Activated CD8-positive, alpha-beta memory T cell treated with anti-CD3 and anti-CD28 coated beads for 24 hours (primary cell): ENCODE measurements at regions not wholly inside any gene's neighbourhood (a gene's known extent, or its start where the extent isn't known, plus 50 kb on each side); places are given as distances from the start of the nearest gene placed in this dataset.
"Not testable (repeated sequence)": the region's sequence is repeated elsewhere in the genome, so short reads cannot be mapped to it uniquely, and the experiment has no call there.

Experiments
- DNase-seq: peaks from one replicate; pipeline ENCODE4 v3.0.0-alpha.2; 2020

DNA sequence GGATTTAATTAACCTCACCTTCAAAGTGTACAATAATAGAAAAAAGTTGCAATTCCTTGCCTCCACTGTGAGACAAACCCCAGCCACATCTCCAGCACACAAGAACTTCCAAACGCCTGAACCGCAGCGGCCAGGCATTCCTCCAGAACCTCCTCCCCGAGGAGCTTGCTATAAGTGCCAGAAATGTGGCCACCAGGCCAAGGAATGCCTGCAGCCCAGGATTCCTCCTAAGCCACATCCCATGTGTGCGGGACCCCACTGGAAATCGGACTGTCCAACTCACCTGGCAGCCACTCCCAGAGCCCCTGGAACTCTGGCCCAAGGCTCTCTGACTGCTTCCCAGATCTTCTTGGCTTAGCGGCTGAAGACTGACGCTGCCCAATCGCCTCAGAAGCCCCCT lies 959.9 kb upstream of the GRIA3 start:
- not testable (repeated sequence) for DNase-seq

DNA sequence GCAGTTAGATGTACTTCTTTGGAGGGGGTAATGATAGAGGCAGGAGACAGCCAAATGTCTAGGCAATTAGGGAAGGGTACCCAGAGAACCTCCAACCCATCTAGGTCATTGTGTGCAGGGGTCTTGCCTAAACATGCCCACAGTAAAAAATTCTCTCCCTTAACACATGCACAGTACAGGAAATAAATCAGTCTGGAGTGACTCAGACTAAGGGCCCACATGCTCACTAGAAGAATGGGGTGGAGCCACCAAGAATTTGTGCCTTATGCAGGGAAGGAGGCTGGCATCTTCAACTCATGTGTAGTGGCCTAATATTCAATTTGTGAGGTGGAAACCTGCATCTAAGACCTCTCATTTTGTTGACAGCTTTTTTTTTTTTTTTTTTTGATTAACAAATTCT lies 945.3 kb upstream of the GRIA3 start:
- DNase-seq, result no peak

DNA sequence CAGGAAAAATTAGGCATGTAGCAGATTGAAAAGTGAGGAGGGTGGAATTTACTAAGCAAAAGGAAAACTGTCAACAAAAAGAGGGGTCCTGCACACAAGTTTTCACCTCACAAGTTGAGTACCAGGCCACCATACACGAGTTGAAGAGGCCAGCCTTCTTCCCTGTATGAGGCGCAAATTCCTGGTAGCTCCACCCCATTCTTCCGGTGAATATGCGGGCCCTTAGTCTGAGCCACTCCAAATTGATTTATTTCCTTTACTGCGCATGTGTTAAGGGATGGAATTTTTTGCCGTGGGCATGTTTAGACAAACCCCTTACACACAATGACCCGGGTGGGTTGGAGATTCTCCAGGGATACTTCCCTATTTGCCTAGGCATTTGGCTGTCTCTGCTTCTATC lies 942.1 kb upstream of the GRIA3 start:
- DNase-seq, result no peak

DNA sequence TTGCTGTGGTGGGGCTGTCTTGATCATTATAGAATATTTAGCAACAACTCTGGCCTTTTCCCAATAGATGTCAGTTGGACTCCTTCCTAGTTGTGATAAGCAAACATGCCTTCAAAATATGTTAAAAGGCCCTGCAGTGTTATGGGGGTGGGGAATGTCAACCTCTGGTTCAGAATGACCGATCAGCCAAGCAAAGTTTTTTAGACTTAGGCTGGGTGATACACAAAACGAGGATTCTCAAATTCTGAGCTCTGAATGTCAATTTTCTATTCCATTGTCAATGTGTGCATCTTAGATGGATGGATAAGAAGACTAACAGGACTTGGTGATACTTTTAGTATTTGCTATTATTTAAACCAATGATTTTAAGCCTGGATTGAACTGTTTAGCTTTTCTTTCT lies 940.0 kb upstream of the GRIA3 start:
- DNase-seq, result no peak

DNA sequence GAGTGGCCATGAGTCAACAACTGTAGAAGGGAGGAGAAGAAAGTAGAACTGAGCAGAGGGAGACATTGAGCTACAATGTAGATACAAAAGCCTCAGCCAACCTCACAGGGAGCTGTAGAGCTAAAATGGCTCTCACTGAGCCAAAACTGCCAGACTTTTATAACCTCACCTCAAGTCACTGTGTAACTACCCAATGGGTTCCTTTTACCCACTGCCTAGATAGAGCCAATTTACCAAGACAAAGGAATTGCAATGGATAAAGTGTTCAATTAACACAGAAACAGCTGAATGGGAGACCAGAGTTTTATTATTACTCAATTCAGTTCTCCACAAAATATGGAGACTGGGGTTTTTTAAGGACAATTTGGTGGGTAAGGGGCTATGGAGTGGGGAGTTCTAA lies 938.9 kb upstream of the GRIA3 start:
- DNase-seq, result no peak

DNA sequence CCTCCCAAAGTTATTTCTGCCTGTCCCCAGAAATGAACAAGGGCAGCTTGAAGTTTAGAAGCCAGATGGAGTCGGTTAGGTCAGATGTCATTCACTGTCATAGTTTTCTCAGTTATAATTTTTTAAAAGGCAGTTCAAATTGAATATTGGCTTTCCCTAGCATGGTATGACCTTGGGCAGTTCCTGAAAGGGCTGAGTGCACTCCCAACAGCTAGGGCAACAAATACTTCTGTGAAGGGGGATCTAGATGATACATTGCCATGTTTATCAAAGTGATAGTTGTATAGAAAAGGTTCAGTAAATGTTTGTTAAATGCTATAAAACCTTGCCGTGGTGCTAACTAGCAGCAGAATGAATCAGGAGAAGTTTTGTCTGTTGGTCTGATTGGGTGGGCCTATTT lies 938.1 kb upstream of the GRIA3 start:
- DNase-seq, result no peak

DNA sequence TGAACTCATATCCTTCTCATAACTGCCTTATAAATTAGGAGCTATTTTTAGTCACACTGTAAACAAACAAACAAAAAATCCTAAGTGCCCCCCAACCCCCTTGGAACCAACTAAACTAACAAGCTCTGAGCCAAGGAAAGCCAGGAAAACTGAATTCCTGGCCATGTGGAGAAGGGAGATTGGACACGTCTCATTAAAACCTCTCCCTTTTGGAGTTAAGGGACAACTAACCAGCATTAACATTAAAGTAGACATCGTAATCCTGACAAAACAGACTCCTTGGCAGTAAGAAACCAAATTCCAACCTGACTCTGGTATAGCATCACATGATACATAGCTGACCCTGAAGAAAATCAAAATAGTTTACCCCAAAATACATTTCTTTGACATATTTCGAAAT lies 937.1 kb upstream of the GRIA3 start:
- no peak for DNase-seq

DNA sequence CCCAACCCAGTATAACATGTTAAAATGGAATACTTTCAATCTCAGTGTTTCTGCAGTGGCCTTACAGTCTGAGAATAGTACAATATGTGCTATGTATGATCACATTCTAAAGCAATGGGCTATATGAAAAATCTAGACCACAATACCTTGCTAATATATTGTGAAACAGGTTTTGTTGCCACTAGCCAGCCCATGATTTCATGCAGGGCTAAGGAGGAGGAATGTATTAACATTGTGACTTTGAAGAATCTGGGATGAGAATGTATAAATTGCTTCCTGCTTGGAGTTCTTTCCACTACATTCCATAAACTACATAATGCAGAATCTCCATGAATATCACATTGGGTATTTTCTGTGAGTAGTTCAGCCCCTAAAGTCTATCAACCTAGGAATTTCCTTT lies 935.4 kb upstream of the GRIA3 start:
- DNase-seq, result no peak

DNA sequence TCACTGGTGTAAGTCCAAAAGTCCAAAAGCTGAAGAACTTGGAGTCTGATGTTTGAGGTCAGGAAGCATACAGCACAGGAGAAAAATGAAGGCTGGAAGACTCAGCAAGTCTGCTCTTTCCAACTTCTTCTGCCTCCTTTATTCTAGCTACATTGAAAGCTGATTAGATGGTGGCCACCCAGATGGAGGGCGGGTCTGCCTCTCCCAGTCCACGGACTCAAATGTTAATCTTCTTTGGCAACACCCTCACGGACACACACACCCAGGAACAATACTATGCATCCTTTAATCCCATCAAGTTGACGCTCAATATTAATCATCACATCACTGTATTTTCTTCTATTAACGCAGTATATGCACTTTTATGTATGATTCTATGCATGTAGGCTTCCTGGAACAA lies 931.6 kb upstream of the GRIA3 start:
- DNase-seq, result no peak

DNA sequence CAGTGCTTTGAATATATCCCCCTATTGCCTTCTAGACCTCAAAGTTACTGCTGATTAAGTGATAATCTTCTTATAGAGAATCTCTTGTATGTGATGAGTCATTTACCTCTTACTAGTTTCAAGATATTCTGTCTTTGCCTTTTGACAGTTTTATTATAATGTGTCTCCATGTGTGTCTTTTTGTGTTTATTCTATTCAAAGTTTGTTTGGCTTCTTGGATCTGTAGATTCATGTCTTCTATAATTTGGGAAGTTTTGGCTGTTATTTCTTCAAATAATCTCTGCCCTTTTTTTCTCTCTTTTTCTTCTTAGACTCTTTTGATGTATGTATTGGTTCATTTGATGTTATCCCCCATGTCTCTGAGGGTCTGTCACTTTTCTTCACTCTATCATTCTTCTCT lies 915.7 kb upstream of the GRIA3 start:
- DNase-seq, result no peak

DNA sequence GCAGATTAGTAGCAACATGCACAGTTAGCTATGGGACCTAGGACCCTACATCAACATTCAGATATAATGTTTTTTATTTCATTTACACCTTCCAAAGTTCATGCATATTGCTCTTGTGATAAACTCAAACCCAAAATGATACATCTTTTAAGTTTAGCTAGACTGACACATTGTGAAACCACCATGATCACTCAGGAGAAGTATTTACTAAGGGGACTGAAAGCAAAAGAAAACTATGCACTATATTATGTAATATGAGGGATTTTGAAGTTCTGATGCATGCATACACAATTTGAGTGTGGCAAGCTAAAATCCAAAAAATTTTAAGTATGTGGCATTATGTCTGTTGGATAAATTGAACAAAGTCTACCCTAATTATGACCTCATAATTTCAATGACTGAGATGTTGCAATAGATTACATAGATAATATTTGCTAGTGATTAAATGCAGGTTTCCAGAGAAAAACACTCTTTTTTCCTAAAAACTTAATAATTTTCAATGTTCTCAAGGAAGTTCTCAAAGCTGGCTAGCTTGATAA lies 914.8 kb upstream of the GRIA3 start:
- no peak for DNase-seq

DNA sequence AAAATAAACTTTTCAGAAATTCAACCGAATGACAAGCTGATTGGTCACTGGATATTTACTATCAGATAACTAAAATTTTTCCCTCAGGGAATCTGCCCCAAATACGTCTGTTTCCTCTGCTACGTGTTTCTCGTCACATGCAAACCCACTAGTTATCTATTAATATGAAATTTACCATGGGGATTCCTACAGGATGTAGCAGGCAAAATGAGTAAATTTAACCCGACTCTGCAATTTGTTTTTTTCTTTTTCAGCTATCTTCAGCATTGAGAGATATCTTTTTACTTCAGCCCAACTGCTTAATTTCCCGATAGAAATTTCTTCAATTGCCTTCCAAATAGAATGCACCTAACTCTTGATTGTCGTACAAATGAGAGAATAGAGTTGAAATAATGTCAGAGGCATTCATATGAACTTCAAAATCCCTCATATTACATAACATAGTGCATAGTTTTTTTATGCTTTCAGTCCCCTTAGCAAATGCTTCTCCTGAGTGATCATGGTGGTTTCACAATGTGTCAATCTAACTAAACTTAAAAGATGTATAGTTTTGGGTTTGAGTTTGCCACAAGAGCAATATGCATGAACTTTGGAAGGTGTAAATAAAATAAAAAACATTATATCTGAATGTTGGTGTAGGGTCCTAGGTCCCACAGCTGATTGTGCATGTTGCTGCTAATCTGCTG lies 913.1 kb upstream of the GRIA3 start:
- no peak for DNase-seq

DNA sequence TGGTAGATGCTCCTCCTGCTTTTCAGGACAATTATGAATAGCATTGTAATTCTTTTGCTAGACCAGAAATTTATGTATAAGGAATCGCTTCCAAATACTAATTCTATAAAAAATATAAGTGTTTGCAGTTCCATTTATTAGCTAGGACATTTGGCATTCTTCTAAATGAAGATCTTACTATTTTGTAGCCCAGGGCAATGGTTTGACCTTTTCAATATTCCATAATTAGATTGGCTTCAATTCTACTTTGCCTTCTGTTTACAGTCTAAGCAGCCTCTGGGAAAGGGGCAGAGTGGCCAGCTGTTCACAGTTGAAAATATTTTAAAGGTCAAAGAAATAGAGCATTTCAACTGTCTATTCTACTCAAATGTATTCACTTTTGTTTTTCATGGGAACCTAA lies 912.1 kb upstream of the GRIA3 start:
- no peak for DNase-seq

DNA sequence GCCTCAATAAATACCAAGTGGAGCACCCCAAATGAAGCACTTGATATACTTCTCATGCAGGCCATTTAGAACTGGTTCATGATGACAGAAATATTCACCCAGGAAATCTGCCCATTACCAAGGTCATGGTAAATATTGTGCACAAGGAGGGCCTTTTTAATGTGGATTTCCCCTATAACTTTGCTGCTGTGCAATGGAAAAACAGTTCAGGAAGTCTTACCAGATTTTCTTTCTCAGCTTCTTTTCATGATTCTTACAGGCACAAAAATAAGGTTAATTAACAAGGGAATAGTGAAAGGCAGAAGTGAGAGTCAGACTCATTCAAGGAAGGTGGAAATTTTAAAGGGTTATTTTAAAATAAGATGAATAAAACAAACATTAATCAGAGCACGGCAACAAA lies 904.3 kb upstream of the GRIA3 start:
- DNase-seq, result no peak

DNA sequence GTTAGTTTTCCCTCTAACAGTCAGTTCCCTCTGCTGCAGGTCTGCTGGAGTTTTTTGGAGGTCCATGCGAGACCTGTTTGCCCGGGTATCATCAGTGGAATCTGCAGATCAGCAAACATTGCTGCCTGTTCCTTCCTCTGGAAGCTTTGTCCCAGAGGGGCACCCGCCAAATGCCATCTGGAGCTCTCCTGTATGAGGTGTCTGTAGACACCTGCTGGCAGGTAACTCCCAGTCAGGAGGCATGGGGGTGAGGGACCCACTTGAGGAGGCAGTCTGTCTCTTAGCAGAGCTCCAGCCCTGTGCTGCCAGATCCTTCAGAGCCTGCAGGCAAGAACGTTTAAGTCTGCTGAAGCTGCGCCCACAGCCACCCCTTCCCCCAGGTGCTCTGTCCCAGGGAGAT lies 884.3 kb upstream of the GRIA3 start:
- not testable (repeated sequence) for DNase-seq

DNA sequence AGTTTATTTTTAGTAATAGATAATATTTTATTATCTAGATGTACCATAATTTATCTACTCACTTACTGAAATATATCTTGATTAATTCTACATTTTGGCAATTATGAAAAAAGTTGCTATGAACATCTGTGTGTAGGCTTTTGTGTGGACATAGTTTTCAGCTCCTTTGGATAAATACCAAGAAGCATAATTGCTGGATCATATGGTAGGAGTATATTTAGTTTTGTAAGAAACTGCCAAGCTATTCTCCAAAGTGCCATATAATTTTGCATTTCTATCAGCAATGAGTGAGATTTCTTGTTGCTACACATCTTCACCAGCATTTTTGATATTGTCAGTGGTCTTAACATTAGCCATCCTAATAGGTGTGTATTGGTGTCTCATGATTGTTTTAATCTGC lies 882.6 kb upstream of the GRIA3 start:
- DNase-seq, result no peak

DNA sequence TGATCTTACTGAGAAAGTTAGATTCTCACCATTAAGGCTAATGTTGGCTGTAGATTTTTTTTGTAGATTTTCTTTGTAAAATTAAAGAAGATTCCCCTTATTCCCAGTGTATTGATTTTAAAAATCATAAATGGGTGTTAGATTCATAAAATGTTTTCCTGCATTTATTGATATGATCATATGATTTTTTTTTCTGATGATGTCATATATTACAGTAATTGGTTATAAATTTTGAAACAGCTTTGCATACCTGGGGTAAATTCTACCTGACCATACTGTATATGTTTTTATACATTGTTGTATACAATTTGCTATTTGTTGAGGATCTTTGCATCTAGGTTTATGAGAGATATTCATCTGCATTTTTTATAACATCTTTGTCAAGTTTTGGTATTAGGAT lies 880.3 kb upstream of the GRIA3 start:
- no peak for DNase-seq

DNA sequence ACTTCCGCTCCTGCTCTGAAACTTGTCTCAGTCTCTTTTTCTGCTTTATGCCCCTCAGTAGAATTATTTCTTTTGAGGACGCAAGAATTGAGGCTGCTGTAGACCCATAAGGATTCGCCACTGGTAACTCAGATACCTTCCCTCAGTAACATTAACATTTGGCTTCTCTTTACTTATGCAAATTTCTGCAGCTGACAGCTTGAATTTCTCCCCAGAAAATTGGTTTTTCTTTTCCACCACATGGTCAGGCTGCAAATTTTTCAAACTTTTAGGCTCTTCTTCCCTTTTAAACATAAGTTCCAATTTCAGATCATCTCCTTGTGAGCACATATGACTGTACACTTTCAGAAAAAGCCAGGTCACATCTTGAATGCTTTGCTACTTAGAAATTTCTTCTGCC lies 839.3 kb upstream of the GRIA3 start:
- DNase-seq, result no peak

DNA sequence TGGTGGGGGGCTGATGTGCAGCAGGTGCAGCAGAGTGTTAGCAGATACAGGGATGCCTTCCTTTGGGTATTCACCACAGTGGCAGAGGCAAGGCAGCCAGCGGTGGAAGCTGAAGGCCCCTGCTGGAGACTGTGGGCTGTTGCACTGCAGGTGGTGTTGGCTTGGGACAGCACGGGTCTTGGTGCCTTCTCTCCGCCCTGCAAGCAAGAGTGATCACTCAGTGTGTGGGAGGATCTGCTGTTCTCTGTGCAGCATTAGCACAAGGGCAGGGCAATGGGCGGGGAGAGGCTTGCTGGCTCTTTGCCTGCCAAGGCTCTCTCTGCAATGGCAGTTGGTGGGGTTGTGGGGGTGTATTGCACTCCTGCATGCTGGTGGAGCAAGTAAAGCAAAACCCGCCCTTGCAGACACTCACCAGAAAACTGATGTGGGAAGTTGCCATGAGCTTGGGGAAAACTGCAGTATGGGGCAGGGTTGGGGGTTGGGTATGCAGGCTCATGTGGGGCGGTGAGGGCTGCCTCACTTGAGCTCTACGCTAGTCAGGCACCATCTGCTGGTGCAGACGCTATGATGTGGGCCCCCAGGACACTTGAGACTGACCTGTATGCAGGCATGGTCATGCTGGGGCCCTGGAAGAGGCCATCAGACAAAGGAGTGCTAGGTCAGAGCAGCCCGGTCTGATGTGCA lies 820.8 kb upstream of the GRIA3 start:
- DNase-seq, result no peak

DNA sequence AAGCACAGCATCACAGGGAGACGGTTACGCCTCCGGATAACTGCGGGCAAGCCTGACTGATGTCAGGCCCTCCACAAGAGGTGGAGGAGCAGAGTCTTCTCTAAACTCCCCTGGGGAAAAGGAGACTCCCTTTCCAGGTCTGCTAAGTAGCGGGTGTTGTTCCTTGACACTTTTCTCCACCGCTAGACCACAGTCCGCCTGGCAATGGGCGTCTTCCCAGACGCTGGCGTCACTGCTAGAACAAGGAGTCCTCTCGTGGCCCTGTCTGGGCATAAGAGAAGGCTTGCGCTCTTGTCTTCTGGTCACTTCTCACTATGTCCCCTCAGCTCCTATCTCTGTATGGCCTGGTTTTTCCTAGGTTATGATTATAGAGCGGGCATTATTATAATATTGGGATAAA lies 808.5 kb upstream of the GRIA3 start:
- DNase-seq, result not testable (repeated sequence)

DNA sequence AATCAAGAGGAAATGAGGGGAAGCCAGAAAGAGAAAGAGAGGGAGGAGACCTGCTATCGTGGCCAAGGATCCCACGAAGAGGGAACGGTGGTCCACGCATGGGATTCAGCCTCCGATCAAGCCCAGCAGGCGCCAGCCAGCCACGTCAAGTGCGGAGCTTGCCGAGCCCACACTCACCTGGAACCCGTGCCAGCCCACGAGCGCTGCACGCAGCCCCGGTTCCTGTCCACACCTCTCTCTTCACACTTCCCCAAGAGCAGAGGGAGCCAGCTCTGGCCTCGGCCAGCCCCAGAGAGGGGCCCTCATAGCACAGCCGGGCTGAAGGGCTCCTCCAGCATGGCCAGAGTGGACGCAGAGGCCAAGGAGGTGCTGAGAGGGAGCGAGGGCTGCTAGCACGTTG lies 795.1 kb upstream of the GRIA3 start:
- DNase-seq, result no peak

DNA sequence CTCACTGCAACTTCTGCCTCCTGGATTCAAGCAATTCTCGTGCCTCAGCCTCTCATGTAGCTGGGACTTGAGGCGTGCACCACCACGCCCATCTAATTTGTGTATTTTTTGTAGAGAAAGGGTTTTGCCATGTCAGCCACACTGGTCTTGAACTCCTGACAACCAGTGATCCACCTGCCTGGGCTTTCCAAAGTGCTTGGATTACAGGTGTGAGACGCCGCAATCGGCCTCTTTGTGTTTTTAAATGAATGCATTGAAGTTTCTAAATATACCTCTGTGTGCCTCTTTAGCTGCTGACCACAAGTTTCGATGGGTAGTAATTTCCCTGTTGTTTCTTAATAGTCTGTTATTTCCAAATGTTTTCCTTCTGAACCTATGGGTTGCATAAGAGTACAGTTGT lies 765.3 kb upstream of the GRIA3 start:
- DNase-seq, result no peak

DNA sequence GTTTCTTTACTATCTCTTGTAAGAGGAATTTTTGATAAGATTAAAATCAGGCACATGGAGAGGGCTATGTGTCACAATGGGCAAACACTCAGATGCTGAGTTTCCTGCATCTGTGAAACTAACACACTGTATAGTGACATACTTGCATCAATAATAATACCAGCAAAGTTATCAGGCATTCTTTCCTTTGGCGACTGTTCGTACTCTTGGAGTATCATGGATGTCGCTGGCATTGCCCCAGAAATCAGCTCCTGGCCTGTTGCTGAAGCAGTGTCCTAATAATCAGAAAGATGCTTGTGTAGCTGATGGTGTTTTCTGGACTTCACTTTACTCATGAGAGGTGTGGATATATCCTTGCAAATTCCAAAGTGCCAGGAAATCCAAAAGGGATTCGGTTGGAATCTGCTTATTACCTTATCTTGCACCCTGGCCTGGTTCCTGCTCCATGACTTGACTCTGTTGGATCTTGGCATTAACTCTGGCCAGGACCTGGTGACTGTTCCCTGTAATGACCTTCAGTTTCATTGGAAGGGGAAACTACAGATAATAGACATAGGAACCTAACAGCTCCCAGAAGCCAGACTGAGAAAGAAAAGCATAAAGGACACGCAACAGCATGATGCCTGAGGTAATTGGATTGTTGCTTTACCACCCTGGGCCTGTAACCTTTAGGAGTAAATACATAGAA lies 762.5 kb upstream of the GRIA3 start:
- no peak for DNase-seq

DNA sequence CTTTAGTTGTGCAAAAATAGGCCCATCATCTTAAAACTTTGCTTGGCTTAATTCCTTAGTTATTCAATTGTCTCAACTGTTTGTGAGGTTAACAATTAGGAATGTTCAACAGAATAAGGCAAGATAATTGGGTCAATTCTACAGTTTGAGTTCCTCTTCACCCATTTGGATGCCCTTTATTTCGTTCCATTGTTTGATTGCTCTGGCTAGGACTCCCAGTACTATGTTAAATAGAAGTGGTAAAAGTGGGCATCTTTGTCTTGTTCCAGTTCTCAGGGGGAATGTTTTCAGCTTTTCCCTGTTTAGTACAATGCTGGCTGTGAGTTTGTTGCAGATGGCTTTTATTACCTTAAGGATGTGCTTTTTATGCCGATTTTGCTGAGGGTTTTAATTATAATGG lies 761.5 kb upstream of the GRIA3 start:
- no peak for DNase-seq
